ENCODE measurements at regions not wholly inside any gene's neighbourhood (a gene's known extent, or its start where the extent isn't known, plus 50 kb on each side); places are given as distances from the start of the nearest gene placed in this dataset.

DNA sequence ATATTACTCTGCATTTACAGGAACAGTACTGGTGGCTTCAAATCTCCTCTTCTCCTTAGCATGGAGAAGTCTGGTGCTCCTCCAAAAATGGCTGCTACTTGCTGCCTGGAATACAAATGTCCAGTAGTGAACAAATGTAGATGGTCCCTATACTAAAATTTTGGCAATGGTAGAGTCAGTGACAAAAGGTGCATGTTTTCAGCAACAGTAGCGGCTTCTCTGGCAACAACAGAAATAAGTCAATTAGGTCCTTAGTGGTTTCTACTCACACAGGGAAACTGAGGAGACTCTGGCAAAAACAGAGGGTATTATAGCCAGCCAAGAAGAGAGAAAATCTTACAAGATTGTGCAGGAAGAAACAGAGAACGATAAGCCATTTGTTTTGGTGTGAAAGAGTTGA, 1368.4 kb upstream of the ADGRL3 start (continued):
- TF ChIP-seq, protein P1, sequence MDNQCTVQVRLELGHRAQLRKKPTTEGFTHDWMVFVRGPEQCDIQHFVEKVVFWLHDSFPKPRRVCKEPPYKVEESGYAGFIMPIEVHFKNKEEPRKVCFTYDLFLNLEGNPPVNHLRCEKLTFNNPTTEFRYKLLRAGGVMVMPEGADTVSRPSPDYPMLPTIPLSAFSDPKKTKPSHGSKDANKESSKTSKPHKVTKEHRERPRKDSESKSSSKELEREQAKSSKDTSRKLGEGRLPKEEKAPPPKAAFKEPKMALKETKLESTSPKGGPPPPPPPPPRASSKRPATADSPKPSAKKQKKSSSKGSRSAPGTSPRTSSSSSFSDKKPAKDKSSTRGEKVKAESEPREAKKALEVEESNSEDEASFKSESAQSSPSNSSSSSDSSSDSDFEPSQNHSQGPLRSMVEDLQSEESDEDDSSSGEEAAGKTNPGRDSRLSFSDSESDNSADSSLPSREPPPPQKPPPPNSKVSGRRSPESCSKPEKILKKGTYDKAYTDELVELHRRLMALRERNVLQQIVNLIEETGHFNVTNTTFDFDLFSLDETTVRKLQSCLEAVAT (IDR thresholded peaks at IDR 0.05): no peak

DNA sequence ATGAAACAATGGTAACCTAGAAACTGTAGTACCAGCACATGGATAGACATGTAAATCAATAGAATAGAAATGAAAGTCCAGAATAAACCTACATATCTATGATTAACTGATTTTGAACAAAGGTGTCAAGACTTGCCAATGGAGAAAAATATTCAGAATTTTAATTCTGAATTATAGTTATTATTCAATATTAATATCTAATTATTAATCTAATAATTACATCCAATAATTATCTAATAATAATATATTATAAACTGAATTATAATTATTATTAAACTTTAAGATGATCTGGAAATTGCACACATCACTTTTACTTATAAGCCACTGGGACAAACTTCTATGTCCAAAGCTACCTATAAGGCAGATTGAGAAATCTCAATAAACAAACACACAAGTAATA, 1365.2 kb upstream of the ADGRL3 start:
- TF ChIP-seq, protein P2, sequence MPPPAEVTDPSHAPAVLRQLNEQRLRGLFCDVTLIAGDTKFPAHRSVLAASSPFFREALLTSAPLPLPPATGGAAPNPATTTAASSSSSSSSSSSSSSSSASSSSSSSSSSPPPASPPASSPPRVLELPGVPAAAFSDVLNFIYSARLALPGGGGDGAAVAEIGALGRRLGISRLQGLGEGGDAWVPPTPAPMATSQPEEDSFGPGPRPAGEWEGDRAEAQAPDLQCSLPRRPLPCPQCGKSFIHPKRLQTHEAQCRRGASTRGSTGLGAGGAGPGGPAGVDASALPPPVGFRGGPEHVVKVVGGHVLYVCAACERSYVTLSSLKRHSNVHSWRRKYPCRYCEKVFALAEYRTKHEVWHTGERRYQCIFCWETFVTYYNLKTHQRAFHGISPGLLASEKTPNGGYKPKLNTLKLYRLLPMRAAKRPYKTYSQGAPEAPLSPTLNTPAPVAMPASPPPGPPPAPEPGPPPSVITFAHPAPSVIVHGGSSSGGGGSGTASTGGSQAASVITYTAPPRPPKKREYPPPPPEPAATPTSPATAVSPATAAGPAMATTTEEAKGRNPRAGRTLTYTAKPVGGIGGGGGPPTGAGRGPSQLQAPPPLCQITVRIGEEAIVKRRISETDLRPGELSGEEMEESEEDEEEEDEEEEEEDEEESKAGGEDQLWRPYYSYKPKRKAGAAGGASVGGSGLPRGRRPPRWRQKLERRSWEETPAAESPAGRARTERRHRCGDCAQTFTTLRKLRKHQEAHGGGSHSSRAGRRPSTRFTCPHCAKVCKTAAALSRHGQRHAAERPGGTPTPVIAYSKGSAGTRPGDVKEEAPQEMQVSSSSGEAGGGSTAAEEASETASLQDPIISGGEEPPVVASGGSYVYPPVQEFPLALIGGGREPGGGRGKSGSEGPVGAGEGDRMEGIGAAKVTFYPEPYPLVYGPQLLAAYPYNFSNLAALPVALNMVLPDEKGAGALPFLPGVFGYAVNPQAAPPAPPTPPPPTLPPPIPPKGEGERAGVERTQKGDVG (CRISPR knock-in tag; IDR thresholded peaks at IDR 0.05): no peak
- TF ChIP-seq CBFB (IDR thresholded peaks at IDR 0.05; ENCODE audit: low read depth) (no peak), ZNF384 (IDR thresholded peaks at IDR 0.05; ENCODE audit: borderline replicate concordance, low read depth, low read length) (no peak), CBX5 (IDR thresholded peaks at IDR 0.05; ENCODE audit: low read depth) (no peak), FOXK2 (IDR thresholded peaks at IDR 0.05) (no peak), ZSCAN29 (IDR thresholded peaks at IDR 0.05) (no peak), TBL1XR1 (IDR thresholded peaks at IDR 0.05; ENCODE audit: low read depth, low read length) (no peak), ASH2L (IDR thresholded peaks at IDR 0.05; ENCODE audit: borderline replicate concordance, low read depth) (no peak)
- TF ChIP-seq, protein P3, sequence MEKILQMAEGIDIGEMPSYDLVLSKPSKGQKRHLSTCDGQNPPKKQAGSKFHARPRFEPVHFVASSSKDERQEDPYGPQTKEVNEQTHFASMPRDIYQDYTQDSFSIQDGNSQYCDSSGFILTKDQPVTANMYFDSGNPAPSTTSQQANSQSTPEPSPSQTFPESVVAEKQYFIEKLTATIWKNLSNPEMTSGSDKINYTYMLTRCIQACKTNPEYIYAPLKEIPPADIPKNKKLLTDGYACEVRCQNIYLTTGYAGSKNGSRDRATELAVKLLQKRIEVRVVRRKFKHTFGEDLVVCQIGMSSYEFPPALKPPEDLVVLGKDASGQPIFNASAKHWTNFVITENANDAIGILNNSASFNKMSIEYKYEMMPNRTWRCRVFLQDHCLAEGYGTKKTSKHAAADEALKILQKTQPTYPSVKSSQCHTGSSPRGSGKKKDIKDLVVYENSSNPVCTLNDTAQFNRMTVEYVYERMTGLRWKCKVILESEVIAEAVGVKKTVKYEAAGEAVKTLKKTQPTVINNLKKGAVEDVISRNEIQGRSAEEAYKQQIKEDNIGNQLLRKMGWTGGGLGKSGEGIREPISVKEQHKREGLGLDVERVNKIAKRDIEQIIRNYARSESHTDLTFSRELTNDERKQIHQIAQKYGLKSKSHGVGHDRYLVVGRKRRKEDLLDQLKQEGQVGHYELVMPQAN (conservative IDR thresholded peaks at IDR 0.05): no peak
- TF ChIP-seq, protein P4, sequence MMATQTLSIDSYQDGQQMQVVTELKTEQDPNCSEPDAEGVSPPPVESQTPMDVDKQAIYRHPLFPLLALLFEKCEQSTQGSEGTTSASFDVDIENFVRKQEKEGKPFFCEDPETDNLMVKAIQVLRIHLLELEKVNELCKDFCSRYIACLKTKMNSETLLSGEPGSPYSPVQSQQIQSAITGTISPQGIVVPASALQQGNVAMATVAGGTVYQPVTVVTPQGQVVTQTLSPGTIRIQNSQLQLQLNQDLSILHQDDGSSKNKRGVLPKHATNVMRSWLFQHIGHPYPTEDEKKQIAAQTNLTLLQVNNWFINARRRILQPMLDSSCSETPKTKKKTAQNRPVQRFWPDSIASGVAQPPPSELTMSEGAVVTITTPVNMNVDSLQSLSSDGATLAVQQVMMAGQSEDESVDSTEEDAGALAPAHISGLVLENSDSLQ (IDR thresholded peaks at IDR 0.05): no peak
- TF ChIP-seq, protein P5, sequence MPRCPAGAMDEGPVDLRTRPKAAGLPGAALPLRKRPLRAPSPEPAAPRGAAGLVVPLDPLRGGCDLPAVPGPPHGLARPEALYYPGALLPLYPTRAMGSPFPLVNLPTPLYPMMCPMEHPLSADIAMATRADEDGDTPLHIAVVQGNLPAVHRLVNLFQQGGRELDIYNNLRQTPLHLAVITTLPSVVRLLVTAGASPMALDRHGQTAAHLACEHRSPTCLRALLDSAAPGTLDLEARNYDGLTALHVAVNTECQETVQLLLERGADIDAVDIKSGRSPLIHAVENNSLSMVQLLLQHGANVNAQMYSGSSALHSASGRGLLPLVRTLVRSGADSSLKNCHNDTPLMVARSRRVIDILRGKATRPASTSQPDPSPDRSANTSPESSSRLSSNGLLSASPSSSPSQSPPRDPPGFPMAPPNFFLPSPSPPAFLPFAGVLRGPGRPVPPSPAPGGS (IDR thresholded peaks at IDR 0.05; ENCODE audit: borderline replicate concordance, insufficient read depth, low read depth, low read length, poor library complexity, severe bottlenecking): no peak
- TF ChIP-seq, protein P6, sequence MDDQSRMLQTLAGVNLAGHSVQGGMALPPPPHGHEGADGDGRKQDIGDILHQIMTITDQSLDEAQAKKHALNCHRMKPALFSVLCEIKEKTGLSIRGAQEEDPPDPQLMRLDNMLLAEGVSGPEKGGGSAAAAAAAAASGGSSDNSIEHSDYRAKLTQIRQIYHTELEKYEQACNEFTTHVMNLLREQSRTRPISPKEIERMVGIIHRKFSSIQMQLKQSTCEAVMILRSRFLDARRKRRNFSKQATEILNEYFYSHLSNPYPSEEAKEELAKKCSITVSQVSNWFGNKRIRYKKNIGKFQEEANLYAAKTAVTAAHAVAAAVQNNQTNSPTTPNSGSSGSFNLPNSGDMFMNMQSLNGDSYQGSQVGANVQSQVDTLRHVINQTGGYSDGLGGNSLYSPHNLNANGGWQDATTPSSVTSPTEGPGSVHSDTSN (IDR thresholded peaks at IDR 0.05; ENCODE audit: insufficient replicate concordance, low read depth, low read length): no peak
- Histone ChIP-seq H3K4me3 (no peak overlapping the region), H3K27ac (ENCODE audit: control insufficient read depth, insufficient read depth) (no peak overlapping the region), H3K79me2 (ENCODE audit: control insufficient read depth, insufficient read depth, low read length) (no peaks in the 10 kb centered on the region), H3K9me3 (replicated peaks; ENCODE audit: control insufficient read depth, insufficient read depth, low read length) (no peaks in the 10 kb centered on the region), H3K4me1 (ENCODE audit: control insufficient read depth, insufficient read depth, low read length) (no peaks in the 10 kb centered on the region), H3K4me2 (ENCODE audit: control insufficient read depth, insufficient read depth) (no peak overlapping the region), H4K20me1 (ENCODE audit: control insufficient read depth, insufficient read depth) (no peaks in the 10 kb centered on the region), H2AFZ (ENCODE audit: control insufficient read depth, low read depth, low read length) (no peak overlapping the region), H3K9ac (ENCODE audit: control insufficient read depth, insufficient read depth, low read length) (no peak overlapping the region), H3K27me3 (replicated peaks in 1 of 2; ENCODE audit: control insufficient read depth in 2 of 2, insufficient read depth in 2 of 2, low read length in 1 of 2) (no peaks in the 10 kb centered on the region), H3K36me3 (ENCODE audit: control insufficient read depth in 2 of 2, insufficient read depth in 2 of 2, low read length in 1 of 2) (no peaks in the 10 kb centered on the region)
- ChIA-PET CTCF (no interaction called here), SMC1A (ENCODE audit: uncharacterized antibody, unreplicated experiment) (no interaction called here), RAD21 (ENCODE audit: unreplicated experiment) (no interaction called here), POLR2A (no interaction called here)
- DNase-seq (ENCODE audit: low read depth, low spot score): no peak
- no TSS peak for BruUV-seq (replicated peaks)
- intact Hi-C loops (cut with micrococcal nuclease; ENCODE audit: unreplicated experiment) (no loop called here), in situ Hi-C loops (cut with MboI) (no loop called here)
- no peak for FAIRE-seq
- ATAC-seq: no peak

All from GM12878 (cell line).